Aorta (tissue), 5 donors: ENCODE measurements at regions not wholly inside any gene's neighbourhood (a gene's known extent, or its start where the extent isn't known, plus 50 kb on each side); places are given as distances from the start of the nearest gene placed in this dataset.
A peak's percentile ranks its signal among the peaks of the same experiment; 100 is the strongest.

Source experiments
- ATAC-seq: fragments of 200-7000 bp; cut with Tn5 transposase; one replicate; pipeline ENCODE4 v1.9.1; 2022; ENCODE audit warnings: moderate library complexity; ENCODE audit not compliant: low FRiP score
- DNase-seq, 2 donors: peaks; one replicate each; pipeline ENCODE4 v3.0.0-alpha.2; 2020
- H3K27ac ChIP-seq, 2 donors: one replicate each; pipeline ENCODE4 v1.5.1; 2013; ENCODE audit warnings: low read length in 2 of 2, mild to moderate bottlenecking in 2 of 2, moderate library complexity in 2 of 2, control low read depth in 1 of 2, inconsistent platforms in 1 of 2, low read depth in 1 of 2
- H3K27me3 ChIP-seq, 2 donors: one replicate each; pipeline ENCODE4 v1.6.1; 2013; ENCODE audit warnings: control low read depth in 1 of 2, low read length in 1 of 2, mild to moderate bottlenecking in 1 of 2, moderate library complexity in 1 of 2; ENCODE audit not compliant: insufficient read depth in 2 of 2, control insufficient read depth in 1 of 2
- H3K36me3 ChIP-seq, 2 donors: one replicate each; pipeline ENCODE4 v1.6.1; 2013; ENCODE audit warnings: control low read depth in 1 of 2, low read length in 1 of 2, mild to moderate bottlenecking in 1 of 2; ENCODE audit not compliant: insufficient read depth in 2 of 2, control insufficient read depth in 1 of 2
- H3K4me1 ChIP-seq, 2 donors: one replicate each; pipeline ENCODE4 v1.6.1; 2013; ENCODE audit warnings: low read length in 2 of 2, control low read depth in 1 of 2, mild to moderate bottlenecking in 1 of 2, moderate library complexity in 1 of 2; ENCODE audit not compliant: insufficient read depth in 2 of 2, control insufficient read depth in 1 of 2
- H3K4me3 ChIP-seq, 2 donors: one replicate each; pipeline ENCODE4 v1.5.1; 2013; ENCODE audit warnings: low read length in 2 of 2, control low read depth in 1 of 2, mild to moderate bottlenecking in 1 of 2
- H3K9me3 ChIP-seq: one replicate; pipeline ENCODE4 v1.6.1; 2013; ENCODE audit warnings: mild to moderate bottlenecking, low read length; ENCODE audit not compliant: control insufficient read depth
- WGBS, 2 donors: extraction: QIAGEN DNeasy Blood & Tissue Kit; methylation state at CpG; one replicate each; pipeline ENCODE4 v1.1.7; 2013; 5-methylcytosine and 5-hydroxymethylcytosine counted together
- intact Hi-C, 2 donors: fragments of 100-400 bp; cut with DNase I; formaldehyde crosslinking; loops; one replicate each; pipeline versions ENCODE4 v1.14.2 to v1.15.0; 2022
- donor health status: healthy with polysubstance abuse.
- donor health status: Bipolar disorder and iron deficiency.
- donor health status: DM: no; HTN: no; CAD: no.
- donor health status: DM: no; HTN: no; CAD: no.
- donor health status: DM: yes; HTN: yes; CAD: no.

DNA sequence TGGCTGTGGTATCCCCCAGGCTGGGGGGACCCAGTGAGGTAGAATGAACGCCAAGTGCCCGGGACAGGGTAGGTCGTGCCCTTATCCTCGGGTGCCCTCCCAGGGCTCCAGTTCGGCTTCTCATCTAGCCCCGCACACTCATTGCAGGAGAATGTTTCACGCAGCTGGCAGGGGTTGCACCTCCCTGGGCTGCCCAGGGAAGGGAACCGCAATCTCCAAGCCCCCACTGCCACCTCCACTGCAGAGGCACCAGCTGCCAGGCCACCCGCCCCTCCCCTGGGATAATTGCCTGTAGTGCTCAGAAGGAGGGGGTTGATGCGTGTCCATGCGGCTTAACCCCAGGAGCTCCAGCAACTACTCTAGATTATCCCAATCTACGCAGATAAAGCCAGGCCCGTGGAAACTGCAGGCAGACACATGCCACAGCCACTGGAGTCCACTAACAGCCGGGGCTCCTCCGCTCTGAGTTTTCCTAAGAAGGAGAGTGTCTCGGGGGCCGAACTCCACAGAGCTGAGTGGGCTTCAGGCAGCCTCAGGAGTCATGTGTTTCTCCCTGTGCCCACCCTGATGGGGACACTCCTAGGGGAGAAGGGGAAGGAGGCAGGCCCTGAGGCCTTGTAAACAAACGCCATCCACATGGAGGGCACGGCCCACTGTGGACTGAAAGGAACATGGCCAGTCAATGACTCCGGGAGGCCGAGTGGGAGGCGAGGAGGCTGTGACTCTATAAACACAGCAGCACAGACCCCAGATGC is 137.2 kb upstream of the IQSEC1 start:
- DNase-seq = peak in 1 of 2 donors; percentile 48
- no peak overlapping the region for H3K4me3 ChIP-seq
- H3K4me1 ChIP-seq = no peaks in the 10 kb centered on the region
- intact Hi-C loops = no loop called here
- ATAC-seq = no peak
- no peaks in the 10 kb centered on the region for H3K36me3 ChIP-seq
- no peak overlapping the region for H3K27ac ChIP-seq
- H3K27me3 ChIP-seq = no peaks in the 10 kb centered on the region
- no peaks in the 10 kb centered on the region for H3K9me3 ChIP-seq
- 72 to 75% methylated on average over 22 of the region's 22 CpGs for WGBS, 2 donors

DNA sequence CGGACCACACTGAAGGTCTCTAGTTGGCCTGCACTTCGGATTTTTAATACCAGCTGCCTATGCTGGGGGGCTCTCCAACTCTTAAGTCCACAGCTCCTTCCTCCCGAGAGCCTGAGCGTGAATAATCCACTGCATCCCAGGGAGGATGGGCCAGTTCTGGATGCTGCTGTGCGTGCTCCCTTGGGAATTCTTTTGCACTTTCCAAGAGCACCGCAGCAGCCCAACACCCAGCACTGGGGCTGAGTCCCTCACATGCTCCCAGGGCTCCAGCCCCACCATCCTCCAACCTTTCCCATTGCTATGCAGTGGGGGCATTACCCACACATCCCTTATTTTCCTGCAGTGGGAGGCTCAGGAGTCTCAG is 136.4 kb upstream of the IQSEC1 start:
- H3K9me3 ChIP-seq = no peaks in the 10 kb centered on the region
- H3K27ac ChIP-seq = no peak overlapping the region
- no peaks in the 10 kb centered on the region for H3K4me1 ChIP-seq
- DNase-seq (no peak), ATAC-seq (no peak)
- WGBS, 2 donors = 63 to 66% methylated on average over 6 of the region's 6 CpGs
- no peaks in the 10 kb centered on the region for H3K27me3 ChIP-seq
- intact Hi-C loops = no loop called here
- H3K4me3 ChIP-seq = no peak overlapping the region
- no peaks in the 10 kb centered on the region for H3K36me3 ChIP-seq

DNA sequence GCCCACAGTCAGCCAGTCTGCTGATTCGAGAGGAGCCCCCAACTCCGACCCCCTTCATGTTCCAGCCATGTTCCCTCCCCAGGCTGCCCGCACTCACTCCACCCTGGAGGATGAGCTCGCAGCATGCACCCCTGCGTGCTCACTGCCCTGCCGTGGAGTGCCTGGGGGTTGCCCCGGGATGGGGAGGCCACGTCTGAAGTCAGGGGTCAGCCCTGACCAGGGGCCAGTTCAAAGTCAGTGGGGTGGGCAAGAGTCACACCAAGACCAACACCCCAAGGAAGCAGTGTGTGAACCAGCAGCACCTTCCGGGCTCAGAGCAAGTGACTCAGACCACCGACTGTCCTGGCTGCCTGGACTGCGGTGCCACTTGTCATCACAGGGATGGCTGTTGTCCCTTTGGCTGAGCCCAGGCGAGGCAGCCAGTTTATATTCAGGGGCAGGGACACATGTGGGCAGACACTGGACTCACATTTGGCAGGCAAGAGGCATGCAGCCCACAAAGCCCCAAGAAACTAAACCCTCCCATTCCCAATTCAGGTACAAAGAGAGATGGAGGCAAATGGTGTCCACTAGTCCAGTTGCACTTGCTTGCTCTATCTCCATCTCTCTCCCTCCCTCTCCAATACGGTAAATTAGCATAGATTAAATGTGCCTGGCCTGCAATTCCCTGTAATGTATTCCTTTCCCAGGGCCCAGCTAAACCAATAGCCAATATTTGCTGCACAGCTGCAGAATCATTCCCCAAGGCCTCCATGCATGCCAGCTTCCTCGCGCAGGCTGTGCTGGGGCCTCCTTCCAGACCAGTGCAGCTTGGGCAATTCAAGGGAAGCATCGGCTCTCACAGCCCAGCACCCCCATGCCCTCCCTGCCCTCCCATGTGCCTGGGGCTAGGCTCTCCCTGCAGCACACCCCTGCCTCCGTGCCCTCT is 135.7 kb upstream of the IQSEC1 start:
- H3K4me3 ChIP-seq = no peak overlapping the region
- H3K27ac ChIP-seq = no peak overlapping the region
- no peak for ATAC-seq
- intact Hi-C loops = no loop called here
- H3K36me3 ChIP-seq = no peaks in the 10 kb centered on the region
- 75 to 78% methylated on average over 17 of the region's 17 CpGs for WGBS, 2 donors
- no peaks in the 10 kb centered on the region for H3K4me1 ChIP-seq
- H3K27me3 ChIP-seq = no peaks in the 10 kb centered on the region
- DNase-seq = peak in 1 of 2 donors; percentile 63
- H3K9me3 ChIP-seq = no peaks in the 10 kb centered on the region

DNA sequence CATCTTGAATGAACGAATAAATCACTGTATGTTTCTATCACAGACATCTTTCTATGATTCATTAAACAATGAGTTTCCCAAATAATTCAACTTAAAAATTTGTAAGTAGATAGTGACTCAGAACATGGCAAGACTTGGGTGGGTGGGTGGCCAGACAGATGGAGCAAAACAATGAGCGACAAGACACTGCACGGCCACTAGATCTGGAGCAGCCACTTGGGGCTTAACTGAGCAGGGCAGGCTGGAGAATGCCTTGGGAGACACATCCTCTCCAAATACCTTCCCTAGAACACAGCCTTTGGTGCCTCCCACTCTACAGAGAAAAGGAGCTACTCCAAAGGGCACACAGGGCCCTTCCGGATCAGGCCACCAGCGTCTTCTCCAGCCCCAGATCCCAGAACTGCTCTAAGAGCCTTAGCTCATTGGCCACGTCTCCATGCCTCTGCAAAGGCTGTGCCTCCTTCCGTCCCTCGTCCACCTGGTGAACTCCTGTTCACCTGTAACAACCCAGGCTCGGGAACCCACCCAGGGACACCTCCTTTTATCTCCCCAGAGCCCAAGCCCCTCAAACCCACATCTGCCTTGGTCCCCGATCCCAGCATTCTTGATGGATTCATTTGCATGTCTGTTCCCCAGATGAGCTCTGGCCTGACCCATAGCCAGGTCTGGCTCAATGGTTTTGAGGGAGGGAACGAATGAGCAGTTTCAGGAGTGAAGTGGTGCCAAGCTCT is 134.9 kb upstream of the IQSEC1 start:
- ATAC-seq (no peak), DNase-seq (peak in 1 of 2 donors; percentile 43)
- intact Hi-C loops = no loop called here
- H3K9me3 ChIP-seq = no peaks in the 10 kb centered on the region
- H3K4me3 ChIP-seq = no peak overlapping the region
- H3K4me1 ChIP-seq = no peaks in the 10 kb centered on the region
- H3K27me3 ChIP-seq = no peaks in the 10 kb centered on the region
- 72 to 80% methylated on average over 11 of the region's 11 CpGs for WGBS, 2 donors
- H3K36me3 ChIP-seq = no peaks in the 10 kb centered on the region
- H3K27ac ChIP-seq = no peak overlapping the region

DNA sequence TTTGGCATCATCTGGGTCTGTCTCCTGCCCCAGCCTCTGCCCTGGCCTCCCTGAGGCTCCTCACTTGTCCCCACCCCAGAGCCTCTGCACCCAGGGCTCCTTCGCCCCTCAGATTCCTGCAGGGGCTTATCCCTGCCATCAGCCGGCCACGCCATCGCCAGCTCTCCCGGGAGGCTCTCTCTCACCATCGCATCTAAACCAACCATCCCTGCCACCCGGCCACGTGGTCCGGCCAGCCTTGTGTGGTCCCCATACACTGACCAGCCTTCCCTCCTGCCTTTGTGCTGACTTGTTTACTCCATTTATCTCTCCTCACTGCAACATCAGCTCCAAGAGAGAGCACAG is 134.3 kb upstream of the IQSEC1 start:
- Histone ChIP-seq H3K9me3 (no peaks in the 10 kb centered on the region), H3K27ac (no peak overlapping the region), H3K27me3 (no peaks in the 10 kb centered on the region), H3K4me3 (no peak overlapping the region), H3K36me3 (no peaks in the 10 kb centered on the region), H3K4me1 (no peaks in the 10 kb centered on the region)
- WGBS, 2 donors = 80 to 85% methylated on average over 9 of the region's 9 CpGs
- intact Hi-C loops = no loop called here
- ATAC-seq (no peak), DNase-seq (peak in 1 of 2 donors; percentile 57)

DNA sequence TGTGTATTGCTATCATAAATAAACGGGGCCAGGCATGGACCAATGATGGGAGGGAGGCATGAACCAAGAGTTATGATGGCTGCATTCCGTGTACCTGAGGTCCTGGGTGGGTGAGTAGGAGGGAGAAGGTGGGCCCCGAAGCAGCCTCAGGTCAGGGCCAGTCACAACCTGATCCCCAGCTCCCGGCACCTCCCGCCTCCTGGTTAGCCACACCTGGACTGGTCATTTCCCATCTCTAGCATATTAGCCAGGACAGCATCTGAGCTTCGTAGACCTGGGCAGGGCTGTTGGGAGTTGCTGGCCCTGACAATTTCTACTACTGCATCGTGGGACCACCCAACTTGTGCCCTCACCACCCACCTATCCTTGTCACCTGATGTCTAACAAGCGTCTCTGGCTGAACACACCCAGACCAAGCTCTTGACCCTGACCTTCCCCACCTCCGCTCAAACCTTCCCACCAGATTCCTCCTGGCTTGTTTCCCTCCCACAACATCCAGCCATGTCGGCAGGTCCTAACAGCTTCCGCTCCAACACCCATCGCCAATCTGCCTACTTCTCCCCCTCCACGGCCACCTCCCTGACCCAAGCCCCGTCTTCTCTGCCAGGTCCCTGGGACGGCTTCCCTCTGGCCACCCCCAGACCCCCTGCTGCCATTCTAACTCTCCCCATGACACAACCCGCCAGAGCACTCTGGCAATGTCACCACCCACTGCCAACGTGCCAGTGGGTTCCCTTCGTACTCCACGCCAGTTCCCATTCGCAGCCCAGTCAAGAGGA is 133.8 kb upstream of the IQSEC1 start:
- Histone ChIP-seq H3K27ac (no peak overlapping the region), H3K4me3 (no peak overlapping the region), H3K9me3 (no peaks in the 10 kb centered on the region), H3K27me3 (no peaks in the 10 kb centered on the region), H3K36me3 (no peaks in the 10 kb centered on the region), H3K4me1 (no peaks in the 10 kb centered on the region)
- intact Hi-C loops = no loop called here
- DNase-seq = peak in 1 of 2 donors; percentile 59
- no peak for ATAC-seq
- WGBS, 2 donors = 79 to 80% methylated on average over 20 of the region's 20 CpGs

DNA sequence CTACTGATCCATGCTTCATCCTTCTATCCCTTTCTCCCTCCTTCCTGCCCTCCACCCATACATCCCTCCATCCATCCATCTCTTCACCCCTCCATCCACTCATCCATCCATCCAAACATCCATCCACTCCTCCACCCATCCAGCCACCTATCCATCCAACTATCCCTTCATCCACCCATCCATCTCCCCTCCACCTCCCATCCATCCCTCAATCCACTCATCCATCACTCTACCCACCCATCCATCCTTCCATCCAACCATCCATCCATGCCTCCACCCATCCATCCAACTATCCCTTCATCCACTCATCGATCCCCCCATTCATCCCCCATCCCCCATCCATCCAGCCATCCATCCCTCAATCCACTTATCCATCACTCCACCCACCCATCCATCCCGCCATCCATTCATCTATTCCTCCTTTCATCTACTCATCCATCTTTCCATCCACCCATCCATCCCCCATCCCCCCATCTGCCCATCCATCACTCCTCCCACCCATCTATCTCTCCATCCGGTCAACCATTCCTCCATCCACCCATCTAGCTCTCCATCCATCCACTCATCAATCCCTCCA is 132.4 kb upstream of the IQSEC1 start:
- Histone ChIP-seq H3K9me3 (no peaks in the 10 kb centered on the region), H3K36me3 (no peaks in the 10 kb centered on the region), H3K27ac (no peak overlapping the region), H3K4me1 (no peaks in the 10 kb centered on the region), H3K4me3 (no peak overlapping the region), H3K27me3 (no peaks in the 10 kb centered on the region)
- 91% methylated on average over 3 of the region's 3 CpGs for WGBS, 2 donors
- peak in 1 of 2 donors; percentile 3 for DNase-seq
- intact Hi-C loops = no loop called here
- no peak for ATAC-seq

DNA sequence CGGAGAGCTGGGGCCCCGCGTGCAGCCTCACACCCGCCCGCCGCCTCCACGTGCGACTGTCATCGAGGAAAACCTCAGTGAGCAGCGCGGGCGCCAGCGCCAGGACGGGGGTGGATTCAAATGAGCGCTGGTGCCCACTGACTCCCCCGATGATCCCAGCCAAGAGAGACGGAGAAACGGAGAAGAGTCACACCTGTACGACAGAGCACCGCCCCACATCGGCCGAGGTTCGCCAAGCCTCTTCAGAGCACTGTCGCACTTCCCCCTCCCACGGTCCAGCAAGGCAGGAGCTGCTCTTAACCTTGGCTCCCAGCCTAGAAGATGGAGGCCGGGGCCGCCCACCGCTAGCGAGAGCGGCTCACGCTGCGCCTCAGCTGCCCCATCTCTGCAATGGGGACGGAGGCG is 130.9 kb upstream of the IQSEC1 start:
- ATAC-seq = no peak
- 9% methylated on average over 34 of the region's 34 CpGs for WGBS, 2 donors
- intact Hi-C loops = no loop called here
- peak in 1 of 2 donors; percentile 74 for DNase-seq
- Histone ChIP-seq H3K27me3 (no peaks in the 10 kb centered on the region), H3K36me3 (no peaks in the 10 kb centered on the region), H3K4me3 (no peak overlapping the region), H3K4me1 (no peaks in the 10 kb centered on the region), H3K27ac (no peak overlapping the region), H3K9me3 (no peaks in the 10 kb centered on the region)
